B cell (primary cell): ENCODE measurements at regions not wholly inside any gene's neighbourhood (a gene's known extent, or its start where the extent isn't known, plus 50 kb on each side); places are given as distances from the start of the nearest gene placed in this dataset.

Experiments used
- EZH2 ChIP-seq: IDR thresholded peaks from 2 replicates; pipeline ENCODE4 v1.6.1; 2012; ENCODE audit warnings: borderline replicate concordance, low read depth, mild to moderate bottlenecking, moderate library complexity, low read length; ENCODE audit not compliant: insufficient read depth, poor library complexity, severe bottlenecking
- TF ChIP-seq, protein P1 (sequence below): fragments of 200-600 bp; IDR thresholded peaks from one replicate; pipeline ENCODE4 v1.8.0; 2022; ENCODE audit warnings: antibody characterized with exemption, mild to moderate bottlenecking

- TF ChIP-seq, protein P1, sequence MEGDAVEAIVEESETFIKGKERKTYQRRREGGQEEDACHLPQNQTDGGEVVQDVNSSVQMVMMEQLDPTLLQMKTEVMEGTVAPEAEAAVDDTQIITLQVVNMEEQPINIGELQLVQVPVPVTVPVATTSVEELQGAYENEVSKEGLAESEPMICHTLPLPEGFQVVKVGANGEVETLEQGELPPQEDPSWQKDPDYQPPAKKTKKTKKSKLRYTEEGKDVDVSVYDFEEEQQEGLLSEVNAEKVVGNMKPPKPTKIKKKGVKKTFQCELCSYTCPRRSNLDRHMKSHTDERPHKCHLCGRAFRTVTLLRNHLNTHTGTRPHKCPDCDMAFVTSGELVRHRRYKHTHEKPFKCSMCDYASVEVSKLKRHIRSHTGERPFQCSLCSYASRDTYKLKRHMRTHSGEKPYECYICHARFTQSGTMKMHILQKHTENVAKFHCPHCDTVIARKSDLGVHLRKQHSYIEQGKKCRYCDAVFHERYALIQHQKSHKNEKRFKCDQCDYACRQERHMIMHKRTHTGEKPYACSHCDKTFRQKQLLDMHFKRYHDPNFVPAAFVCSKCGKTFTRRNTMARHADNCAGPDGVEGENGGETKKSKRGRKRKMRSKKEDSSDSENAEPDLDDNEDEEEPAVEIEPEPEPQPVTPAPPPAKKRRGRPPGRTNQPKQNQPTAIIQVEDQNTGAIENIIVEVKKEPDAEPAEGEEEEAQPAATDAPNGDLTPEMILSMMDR, result no peak
- TF ChIP-seq EZH2, result no peak
Observed at GRCh38 chr17:53129863-53130262, 692.9 kb upstream of the KIF2B start.
